T-cell (primary cell): ENCODE measurements at regions not wholly inside any gene's neighbourhood (a gene's known extent, or its start where the extent isn't known, plus 50 kb on each side); places are given as distances from the start of the nearest gene placed in this dataset.

Source experiments
- ATAC-seq, 4 experiments: fragments of 200-7000 bp in 3 of 4; fragments of 150-1000 bp in 1 of 4; cut with Tn5 transposase; replicated peaks in 1 of 4; 1 replicate in 3 of 4; 2 replicates in 1 of 4; pipeline ENCODE4 v1.10.0; 2021; ENCODE audit warnings: moderate library complexity in 3 of 4, mild to moderate bottlenecking in 2 of 4, moderate number of reproducible peaks in 1 of 4
- CTCF ChIA-PET, 2 donors: fragments of 300-600 bp; sonication (Branson Sonifier 250); formaldehyde crosslinking; loops; one replicate each; lab custom pipeline; 2022; ENCODE audit warnings: antibody characterized with exemption in 2 of 2; lab: Charles Lee
- POLR2A ChIA-PET, 2 donors: fragments of 300-600 bp; sonication (Branson Sonifier 250); formaldehyde crosslinking; loops; one replicate each; lab custom pipeline; 2022; ENCODE audit warnings: antibody characterized with exemption in 2 of 2; lab: Charles Lee
- DNase-seq, 35 experiments: peaks; one replicate each; pipeline versions ENCODE4 v3.0.0 to v3.0.0-alpha.2; 2013 to 2023
- H3K27ac ChIP-seq: one replicate; pipeline ENCODE4 v1.5.1; 2013; ENCODE audit warnings: low read length
- H3K27me3 ChIP-seq, 2 experiments: replicated peaks in 1 of 2; 1 replicate in 1 of 2; 2 replicates in 1 of 2; pipeline versions ENCODE4 v1.6.1 to v1.7.0; 2013; ENCODE audit warnings: low read length in 1 of 2, mixed read lengths in 1 of 2; ENCODE audit not compliant: control insufficient read depth in 2 of 2, insufficient read depth in 2 of 2; ENCODE audit errors: extremely low read depth in 1 of 2
- H3K36me3 ChIP-seq, 2 donors: 1 replicate in 1 of 2; 2 replicates in 1 of 2; pipeline versions ENCODE4 v1.6.1 to v1.7.0; 2013; ENCODE audit warnings: low read length in 1 of 2; ENCODE audit not compliant: control insufficient read depth in 2 of 2, insufficient read depth in 1 of 2; ENCODE audit errors: extremely low read depth in 1 of 2
- H3K4me1 ChIP-seq, 2 experiments: 1 replicate in 1 of 2; 2 replicates in 1 of 2; pipeline versions ENCODE4 v1.6.1 to v1.7.0; 2013; ENCODE audit warnings: low read length in 2 of 2, mixed read lengths in 1 of 2; ENCODE audit not compliant: insufficient read depth in 2 of 2, control insufficient read depth in 1 of 2; ENCODE audit errors: extremely low read depth in 1 of 2
- H3K4me3 ChIP-seq, 2 donors: 1 replicate in 1 of 2; 2 replicates in 1 of 2; pipeline versions ENCODE4 v1.5.1 to v1.7.0; 2013; ENCODE audit warnings: mild to moderate bottlenecking in 2 of 2, low read length in 1 of 2, moderate library complexity in 1 of 2; ENCODE audit not compliant: control insufficient read depth in 1 of 2; ENCODE audit errors: extremely low read depth in 1 of 2
- H3K9me3 ChIP-seq: 2 replicates; pipeline ENCODE4 v1.7.0; 2013
- H3K27ac Mint-ChIP-seq, 2 donors: one replicate each; pipeline ENCODE4 v1.8.0; 2020 to 2021; ENCODE audit warnings: mild to moderate bottlenecking in 2 of 2, mixed read lengths in 2 of 2
- H3K27me3 Mint-ChIP-seq, 2 donors: one replicate each; pipeline ENCODE4 v1.8.0; 2021 to 2022; ENCODE audit warnings: mixed read lengths in 2 of 2
- H3K36me3 Mint-ChIP-seq: one replicate; pipeline ENCODE4 v1.8.0; 2021; ENCODE audit warnings: mixed read lengths
- H3K4me1 Mint-ChIP-seq, 3 donors: one replicate each; pipeline ENCODE4 v1.8.0; 2020 to 2022; ENCODE audit warnings: mixed read lengths in 3 of 3, mild to moderate bottlenecking in 1 of 3
- H3K4me3 Mint-ChIP-seq, 3 donors: one replicate each; pipeline ENCODE4 v1.8.0; 2020 to 2022; ENCODE audit warnings: mild to moderate bottlenecking in 3 of 3, mixed read lengths in 3 of 3, moderate library complexity in 3 of 3
- H3K9me3 Mint-ChIP-seq, 3 donors: one replicate each; pipeline ENCODE4 v1.8.0; 2020 to 2022; ENCODE audit warnings: mixed read lengths in 3 of 3
- WGBS: methylation state at CpG from one replicate; pipeline ENCODE4 v1.1.5; 2013; ENCODE audit warnings: missing lambda C conversion rate; ENCODE audit not compliant: insufficient coverage; 5-methylcytosine and 5-hydroxymethylcytosine counted together

DNA sequence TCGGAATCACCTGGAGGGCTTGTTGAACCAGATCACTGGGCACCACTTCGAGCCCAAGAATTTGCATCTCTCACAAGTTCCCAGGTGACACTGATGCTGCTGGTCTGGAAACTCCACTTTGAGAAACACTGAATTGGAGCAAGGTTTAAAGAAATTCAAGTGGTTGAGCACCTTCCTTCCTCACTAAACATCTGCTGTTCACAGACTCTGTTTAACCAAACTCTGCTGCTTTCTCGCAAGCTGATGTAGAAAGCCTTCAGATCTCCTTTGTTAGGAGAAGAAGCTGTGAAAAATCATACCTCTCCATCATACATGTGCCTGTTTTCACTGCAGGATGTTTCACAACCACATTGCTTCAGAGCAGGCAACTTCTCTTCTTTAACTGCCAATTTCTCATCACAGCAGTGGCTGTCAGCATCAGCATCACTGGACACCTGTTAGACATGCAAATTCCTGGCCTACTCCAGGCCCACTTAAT, 87.5 kb upstream of the TOP1 start:
- Histone ChIP-seq H3K9me3 (no peaks in the 10 kb centered on the region), H3K27ac (no peak overlapping the region), H3K4me1 (no peaks in the 10 kb centered on the region), H3K36me3 (no peaks in the 10 kb centered on the region), H3K4me3 (no peak overlapping the region), H3K27me3 (peaks cover 0 to 8% of the 10 kb centered on the region in 2 experiments)
- Mint-ChIP-seq H3K27ac (no peak overlapping the region), H3K27me3 (peaks cover 0 to 7% of the 10 kb centered on the region in 2 donors), H3K9me3 (no peaks in the 10 kb centered on the region), H3K4me1 (no peaks in the 10 kb centered on the region), H3K36me3 (no peaks in the 10 kb centered on the region), H3K4me3 (no peak overlapping the region)
- ATAC-seq = no peak
- WGBS = 54% methylated on average over 2 of the region's 3 CpGs
- CTCF ChIA-PET = no interaction called here
- POLR2A ChIA-PET = no interaction called here
- no peak for DNase-seq

DNA sequence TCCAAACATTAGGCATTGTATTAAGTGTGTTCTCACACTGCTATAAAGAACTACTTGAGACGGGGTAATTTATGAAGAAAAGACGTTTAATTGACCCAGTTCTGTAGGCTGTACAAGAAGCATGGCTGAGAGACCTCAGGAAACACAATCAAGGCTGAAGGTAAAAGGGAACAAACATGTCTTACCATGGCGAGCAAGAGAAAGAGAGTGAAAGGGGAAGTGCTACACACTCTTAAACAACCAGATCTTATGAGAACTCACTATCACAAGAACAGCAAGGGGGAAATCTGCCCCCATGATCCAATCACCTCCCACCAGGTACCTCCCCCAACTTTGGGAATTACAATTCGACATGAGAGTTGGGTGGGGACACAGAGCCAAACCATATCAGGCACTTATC, 86.6 kb upstream of the TOP1 start:
- Histone ChIP-seq H3K27me3 (peaks cover 0 to 11% of the 10 kb centered on the region in 2 experiments), H3K4me1 (no peaks in the 10 kb centered on the region), H3K36me3 (no peaks in the 10 kb centered on the region), H3K4me3 (no peak overlapping the region), H3K27ac (no peak overlapping the region), H3K9me3 (no peaks in the 10 kb centered on the region)
- WGBS = no CpG with 5 or more reads among the region's 4 CpGs
- Mint-ChIP-seq H3K4me1 (no peaks in the 10 kb centered on the region), H3K36me3 (no peaks in the 10 kb centered on the region), H3K27me3 (peaks cover 0 to 10% of the 10 kb centered on the region in 2 donors), H3K4me3 (no peak overlapping the region), H3K27ac (no peak overlapping the region), H3K9me3 (no peaks in the 10 kb centered on the region)
- ATAC-seq (no peak), DNase-seq (no peak)
- CTCF ChIA-PET = interaction anchor here in 1 of 2 donors (1.1 to 2.2 kb wide), 2 partner anchors 12 to 201 kb away, joined by 3 to 4 read pairs; no protein-coding TSS in a partner anchor
- POLR2A ChIA-PET = interaction anchor here in 1 of 2 donors (0.5 kb wide), 1 partner anchor 147 kb away, joined by 3 read pairs; no protein-coding TSS in a partner anchor

DNA sequence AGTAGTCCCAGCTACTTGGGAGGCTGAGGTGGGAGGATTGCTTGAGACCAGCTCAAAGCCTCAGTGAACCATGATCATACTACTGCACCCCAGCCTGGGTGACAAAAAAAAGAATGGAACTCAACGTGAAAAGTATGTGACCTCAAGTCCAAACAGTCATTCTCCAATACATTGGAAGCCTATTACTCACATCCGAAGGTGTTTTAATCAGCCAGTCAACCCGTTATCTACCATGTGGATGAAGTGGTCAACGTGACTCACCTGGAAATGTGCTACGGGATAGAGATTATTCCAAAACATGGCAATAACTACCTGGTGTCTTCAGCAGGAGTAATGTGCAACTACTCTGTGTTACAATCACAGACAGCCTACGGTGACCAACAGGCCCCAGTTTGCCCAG, 85.8 kb upstream of the TOP1 start:
- Histone ChIP-seq H3K4me1 (no peaks in the 10 kb centered on the region), H3K36me3 (no peaks in the 10 kb centered on the region), H3K27me3 (peaks cover 0 to 11% of the 10 kb centered on the region in 2 experiments), H3K27ac (no peak overlapping the region), H3K4me3 (no peak overlapping the region), H3K9me3 (no peaks in the 10 kb centered on the region)
- DNase-seq (no peak), ATAC-seq (no peak)
- Mint-ChIP-seq H3K27me3 (peaks cover 0 to 6% of the 10 kb centered on the region in 2 donors), H3K4me1 (no peaks in the 10 kb centered on the region), H3K4me3 (no peak overlapping the region), H3K27ac (no peak overlapping the region), H3K9me3 (no peaks in the 10 kb centered on the region), H3K36me3 (no peaks in the 10 kb centered on the region)
- POLR2A ChIA-PET = no interaction called here
- WGBS = 100% methylated on average over 2 of the region's 6 CpGs
- CTCF ChIA-PET = interaction anchor here in 1 of 2 donors (1.1 to 2.2 kb wide), 2 partner anchors 11 to 201 kb away, joined by 3 to 4 read pairs; no protein-coding TSS in a partner anchor

DNA sequence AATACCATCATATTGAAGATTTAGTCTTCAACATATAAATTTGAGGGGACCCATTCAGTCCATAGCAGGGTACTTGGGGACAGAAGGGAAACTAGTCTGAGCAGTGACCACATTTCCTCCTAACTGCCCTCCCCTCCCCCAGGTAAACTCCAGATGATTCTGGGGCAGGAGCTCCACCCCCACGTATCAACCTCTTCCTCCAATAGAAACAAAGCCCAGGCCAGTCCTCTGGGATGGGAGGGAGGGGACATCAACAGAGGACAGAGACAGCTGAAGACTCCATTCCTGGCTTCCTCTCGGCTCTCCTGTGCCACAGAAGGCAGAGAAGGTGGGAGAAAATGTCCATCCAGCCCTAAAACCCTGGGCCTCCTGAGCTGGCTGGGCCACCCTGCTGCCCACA, 85.0 kb upstream of the TOP1 start:
- Mint-ChIP-seq H3K4me1 (no peaks in the 10 kb centered on the region), H3K9me3 (no peaks in the 10 kb centered on the region), H3K4me3 (no peak overlapping the region), H3K27ac (no peak overlapping the region), H3K27me3 (peaks cover 0 to 6% of the 10 kb centered on the region in 2 donors), H3K36me3 (no peaks in the 10 kb centered on the region)
- ChIA-PET CTCF (interaction anchor here in 1 of 2 donors (2.2 kb wide), 1 partner anchor 202 kb away, joined by 4 read pairs; no protein-coding TSS in a partner anchor), POLR2A (no interaction called here)
- Histone ChIP-seq H3K27me3 (peaks cover 0 to 7% of the 10 kb centered on the region in 2 experiments), H3K27ac (no peak overlapping the region), H3K36me3 (no peaks in the 10 kb centered on the region), H3K9me3 (no peaks in the 10 kb centered on the region), H3K4me1 (no peaks in the 10 kb centered on the region), H3K4me3 (no peak overlapping the region)
- ATAC-seq = no peak
- DNase-seq = no peak
- WGBS = 63% methylated on average over 1 of the region's 2 CpGs

DNA sequence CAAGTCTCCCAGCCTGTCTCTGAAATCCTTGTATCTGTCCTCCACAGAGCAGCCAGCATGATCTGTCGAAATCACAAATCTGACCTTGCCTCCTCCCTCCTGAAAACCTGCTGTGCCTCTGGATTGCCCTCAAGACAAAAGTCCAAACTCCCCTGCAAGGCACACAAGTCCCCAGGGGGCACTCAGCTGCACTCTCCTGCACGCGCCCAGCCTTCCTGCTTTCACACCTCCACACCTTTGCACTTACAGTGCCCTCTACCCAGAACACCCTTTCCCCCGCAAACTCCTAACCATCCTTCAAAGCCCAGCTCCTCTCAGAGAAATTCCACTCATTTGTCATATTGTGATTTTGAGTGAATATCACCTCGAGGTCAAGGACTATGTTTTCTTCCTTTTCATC, 83.4 kb upstream of the TOP1 start:
- DNase-seq = no peak
- H3K27ac ChIP-seq = no peak overlapping the region
- H3K4me3 ChIP-seq = no peak overlapping the region
- Mint-ChIP-seq H3K36me3 (no peaks in the 10 kb centered on the region), H3K9me3 (no peaks in the 10 kb centered on the region), H3K4me1 (no peaks in the 10 kb centered on the region), H3K27me3 (peaks cover 0 to 6% of the 10 kb centered on the region in 2 donors), H3K27ac (no peak overlapping the region), H3K4me3 (no peak overlapping the region)
- H3K36me3 ChIP-seq = no peaks in the 10 kb centered on the region
- H3K4me1 ChIP-seq = no peaks in the 10 kb centered on the region
- POLR2A ChIA-PET = no interaction called here
- 53% methylated on average over 2 of the region's 5 CpGs for WGBS
- no peaks in the 10 kb centered on the region for H3K9me3 ChIP-seq
- CTCF ChIA-PET = no interaction called here
- no peak for ATAC-seq
- peaks cover 0 to 7% of the 10 kb centered on the region in 2 experiments for H3K27me3 ChIP-seq

DNA sequence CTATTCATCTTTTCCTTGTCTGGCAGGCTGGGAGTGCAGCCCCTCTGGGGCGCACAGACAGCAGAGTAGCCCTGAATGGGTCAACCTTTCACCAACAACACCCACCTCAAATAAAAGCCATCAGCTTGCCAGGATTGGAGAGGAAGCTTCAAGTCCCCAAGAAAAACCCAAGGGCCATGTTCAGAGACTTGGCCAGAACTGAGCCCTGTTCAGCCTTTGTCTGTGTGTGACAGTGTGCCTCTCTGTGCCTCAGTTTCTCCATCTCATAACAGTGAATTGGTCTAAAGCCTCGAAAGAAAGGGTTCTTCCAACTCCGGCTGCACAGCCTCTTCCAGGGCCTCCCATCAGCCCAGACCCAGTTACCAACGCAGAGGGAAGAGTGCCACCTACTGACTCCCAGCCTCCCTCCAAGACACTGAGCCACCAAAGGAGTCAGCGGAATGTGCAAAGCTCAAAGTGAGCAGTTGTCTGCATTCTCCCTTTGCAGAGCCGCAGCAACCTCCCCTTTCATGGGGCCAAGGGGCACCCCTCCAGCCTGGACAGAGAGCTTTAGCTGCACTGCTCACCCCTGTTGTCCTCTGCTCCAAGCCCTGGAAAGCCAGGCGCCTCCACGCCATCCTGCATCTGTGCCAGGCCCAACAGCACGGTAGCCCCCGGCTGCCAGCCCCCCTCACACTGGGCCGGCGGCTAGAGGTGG, 82.7 kb upstream of the TOP1 start:
- no peak overlapping the region for H3K27ac Mint-ChIP-seq
- ChIA-PET POLR2A (no interaction called here), CTCF (interaction anchor here in 1 of 2 donors (1.5 kb wide), 1 partner anchor 205 kb away, joined by 5 read pairs; no protein-coding TSS in a partner anchor)
- ATAC-seq (no peak), DNase-seq (peak in 1 of 35 experiments; percentile 40)
- Histone ChIP-seq H3K27ac (no peak overlapping the region), H3K36me3 (no peaks in the 10 kb centered on the region), H3K4me3 (no peak overlapping the region), H3K4me1 (no peaks in the 10 kb centered on the region), H3K27me3 (peaks cover 0 to 7% of the 10 kb centered on the region in 2 experiments), H3K9me3 (no peaks in the 10 kb centered on the region)
- H3K27me3 Mint-ChIP-seq = peaks cover 3 to 8% of the 10 kb centered on the region in 2 donors
- no peak overlapping the region for H3K4me3 Mint-ChIP-seq
- no peaks in the 10 kb centered on the region for H3K36me3 Mint-ChIP-seq
- 67% methylated on average over 7 of the region's 12 CpGs for WGBS
- no peaks in the 10 kb centered on the region for H3K4me1 Mint-ChIP-seq
- H3K9me3 Mint-ChIP-seq = no peaks in the 10 kb centered on the region
